ENCODE measurements at regions not wholly inside any gene's neighbourhood (a gene's known extent, or its start where the extent isn't known, plus 50 kb on each side); places are given as distances from the start of the nearest gene placed in this dataset.

DNA sequence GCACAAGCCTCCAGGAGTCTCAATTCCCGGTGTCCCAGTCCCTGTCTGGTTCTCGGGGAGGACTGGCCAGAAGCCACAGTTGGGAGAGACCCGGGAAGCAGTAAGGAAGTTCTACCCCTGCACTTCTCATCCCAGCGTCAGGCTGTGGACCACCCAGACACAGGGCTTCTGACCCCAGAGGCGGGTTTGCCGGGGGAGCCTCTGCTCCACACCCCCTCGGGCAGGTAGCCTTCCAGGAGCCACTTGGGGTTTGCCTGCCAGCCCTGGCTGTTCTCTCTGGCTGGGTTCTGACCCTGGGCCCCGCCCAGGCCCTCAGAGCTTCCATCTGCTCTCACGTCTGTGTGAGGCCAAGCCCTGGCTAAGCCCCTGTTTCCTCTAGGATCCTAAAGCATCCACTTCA lies 94.4 kb upstream of the GPC1 start:
- H3K9me3 Mint-ChIP-seq (ENCODE audit: low read depth): peaks cover 23% of the 10 kb centered on the region
- H3K4me1 Mint-ChIP-seq (ENCODE audit: low read depth): no peaks in the 10 kb centered on the region
- peaks cover under 1% of the 10 kb centered on the region for H3K27me3 Mint-ChIP-seq (ENCODE audit: low read depth)
- no peak overlapping the region for H3K27ac Mint-ChIP-seq (ENCODE audit: unreplicated experiment)
- no peak overlapping the region for H3K4me3 Mint-ChIP-seq (ENCODE audit: unreplicated experiment)
- no peak for DNase-seq (ENCODE audit: low spot score)
- TF ChIP-seq, protein P1, sequence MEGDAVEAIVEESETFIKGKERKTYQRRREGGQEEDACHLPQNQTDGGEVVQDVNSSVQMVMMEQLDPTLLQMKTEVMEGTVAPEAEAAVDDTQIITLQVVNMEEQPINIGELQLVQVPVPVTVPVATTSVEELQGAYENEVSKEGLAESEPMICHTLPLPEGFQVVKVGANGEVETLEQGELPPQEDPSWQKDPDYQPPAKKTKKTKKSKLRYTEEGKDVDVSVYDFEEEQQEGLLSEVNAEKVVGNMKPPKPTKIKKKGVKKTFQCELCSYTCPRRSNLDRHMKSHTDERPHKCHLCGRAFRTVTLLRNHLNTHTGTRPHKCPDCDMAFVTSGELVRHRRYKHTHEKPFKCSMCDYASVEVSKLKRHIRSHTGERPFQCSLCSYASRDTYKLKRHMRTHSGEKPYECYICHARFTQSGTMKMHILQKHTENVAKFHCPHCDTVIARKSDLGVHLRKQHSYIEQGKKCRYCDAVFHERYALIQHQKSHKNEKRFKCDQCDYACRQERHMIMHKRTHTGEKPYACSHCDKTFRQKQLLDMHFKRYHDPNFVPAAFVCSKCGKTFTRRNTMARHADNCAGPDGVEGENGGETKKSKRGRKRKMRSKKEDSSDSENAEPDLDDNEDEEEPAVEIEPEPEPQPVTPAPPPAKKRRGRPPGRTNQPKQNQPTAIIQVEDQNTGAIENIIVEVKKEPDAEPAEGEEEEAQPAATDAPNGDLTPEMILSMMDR (IDR thresholded peaks at IDR 0.05): no peak
- H3K36me3 Mint-ChIP-seq (ENCODE audit: low read depth): no peaks in the 10 kb centered on the region

DNA sequence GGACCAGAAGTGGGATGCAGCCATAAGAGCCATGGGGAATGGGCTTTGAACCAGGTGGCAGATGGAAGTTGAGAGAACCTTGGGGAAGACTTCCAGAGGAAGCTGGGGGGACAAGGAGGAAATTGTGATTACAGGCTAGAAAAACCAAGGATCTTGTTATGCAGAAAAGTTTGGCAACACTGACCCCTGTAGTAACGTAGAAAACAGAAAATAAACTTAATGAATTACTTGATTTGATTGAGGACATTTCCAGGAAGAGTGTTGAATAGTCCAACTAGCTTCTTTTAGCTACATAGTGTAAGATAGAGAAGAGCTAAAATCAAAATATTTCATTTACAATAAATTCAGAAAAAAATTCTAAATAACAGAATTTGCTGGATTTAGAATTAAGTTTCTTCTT lies 91.9 kb upstream of the GPC1 start:
- no peaks in the 10 kb centered on the region for H3K36me3 Mint-ChIP-seq (ENCODE audit: low read depth)
- no peak overlapping the region for H3K27ac Mint-ChIP-seq (ENCODE audit: unreplicated experiment)
- H3K9me3 Mint-ChIP-seq (ENCODE audit: low read depth): peaks cover 23% of the 10 kb centered on the region
- H3K27me3 Mint-ChIP-seq (ENCODE audit: low read depth): peaks cover under 1% of the 10 kb centered on the region
- TF ChIP-seq, protein P1 (IDR thresholded peaks at IDR 0.05): peak; percentile 24
- H3K4me3 Mint-ChIP-seq (ENCODE audit: unreplicated experiment): no peak overlapping the region
- H3K4me1 Mint-ChIP-seq (ENCODE audit: low read depth): no peaks in the 10 kb centered on the region
- no peak for DNase-seq (ENCODE audit: low spot score)

DNA sequence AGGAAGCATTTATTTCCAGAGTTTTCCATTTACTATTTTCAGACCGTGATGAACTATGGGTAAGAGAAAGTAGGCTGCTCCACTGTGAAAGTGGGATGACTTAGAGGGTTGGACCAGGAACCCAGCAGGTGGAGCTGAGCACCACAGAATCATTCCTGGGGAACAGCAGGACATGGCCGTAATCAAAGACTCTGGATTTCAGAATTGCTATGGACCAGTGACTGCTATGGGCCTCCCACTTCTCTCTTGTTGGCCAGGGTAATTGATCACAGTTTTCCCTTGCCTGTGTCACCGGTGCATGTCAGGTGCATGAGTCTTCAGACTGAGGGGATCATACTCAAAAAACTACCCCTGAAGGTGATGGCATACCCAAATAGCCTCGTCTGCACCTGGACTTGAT lies 90.6 kb upstream of the GPC1 start:
- Mint-ChIP-seq H3K4me1 (ENCODE audit: low read depth) (no peaks in the 10 kb centered on the region), H3K9me3 (ENCODE audit: low read depth) (peaks cover 20% of the 10 kb centered on the region), H3K27me3 (ENCODE audit: low read depth) (peaks cover 4% of the 10 kb centered on the region), H3K27ac (ENCODE audit: unreplicated experiment) (no peak overlapping the region), H3K36me3 (ENCODE audit: low read depth) (no peaks in the 10 kb centered on the region), H3K4me3 (ENCODE audit: unreplicated experiment) (no peak overlapping the region)
- TF ChIP-seq, protein P1 (IDR thresholded peaks at IDR 0.05): no peak
- DNase-seq (ENCODE audit: low spot score): no peak

DNA sequence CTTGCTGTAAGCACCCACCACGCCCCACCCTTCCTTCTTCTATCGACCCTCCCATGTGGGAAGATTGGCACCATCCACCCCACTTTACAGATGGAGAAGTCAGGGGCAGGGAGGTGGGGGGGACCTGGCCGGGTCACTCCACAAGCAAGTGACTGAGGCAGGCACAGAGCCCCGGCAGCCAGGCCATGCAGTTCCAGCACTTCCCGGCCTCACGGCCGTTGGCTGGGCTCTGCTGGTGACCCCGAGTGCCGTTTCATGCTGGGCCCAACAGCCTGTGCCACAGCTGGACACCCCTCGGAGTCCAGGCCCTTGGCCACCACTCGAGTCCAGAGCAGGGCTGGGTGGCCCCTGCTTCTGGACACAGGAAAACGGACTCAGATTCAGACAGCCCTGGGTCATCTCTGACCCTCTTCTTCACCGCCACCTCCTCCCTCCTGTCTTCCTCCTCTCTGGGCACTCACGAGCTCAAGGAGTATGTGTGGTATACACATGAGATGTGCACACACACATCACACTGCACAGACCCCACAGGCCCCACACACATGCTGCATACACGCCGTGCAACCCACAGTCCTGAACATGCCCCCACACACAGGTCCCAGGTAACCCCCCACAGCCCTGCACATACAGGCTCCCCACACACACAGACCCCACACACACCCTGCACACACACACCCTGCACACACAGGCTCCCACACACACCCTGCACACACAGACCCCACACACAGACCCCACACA lies 89.3 kb upstream of the GPC1 start:
- Mint-ChIP-seq H3K9me3 (ENCODE audit: low read depth) (peaks cover 20% of the 10 kb centered on the region), H3K27ac (ENCODE audit: unreplicated experiment) (no peak overlapping the region), H3K36me3 (ENCODE audit: low read depth) (no peaks in the 10 kb centered on the region), H3K4me1 (ENCODE audit: low read depth) (no peaks in the 10 kb centered on the region), H3K27me3 (ENCODE audit: low read depth) (peaks cover 6% of the 10 kb centered on the region), H3K4me3 (ENCODE audit: unreplicated experiment) (no peak overlapping the region)
- TF ChIP-seq, protein P1 (IDR thresholded peaks at IDR 0.05): no peak
- DNase-seq (ENCODE audit: low spot score): peak; percentile 79

DNA sequence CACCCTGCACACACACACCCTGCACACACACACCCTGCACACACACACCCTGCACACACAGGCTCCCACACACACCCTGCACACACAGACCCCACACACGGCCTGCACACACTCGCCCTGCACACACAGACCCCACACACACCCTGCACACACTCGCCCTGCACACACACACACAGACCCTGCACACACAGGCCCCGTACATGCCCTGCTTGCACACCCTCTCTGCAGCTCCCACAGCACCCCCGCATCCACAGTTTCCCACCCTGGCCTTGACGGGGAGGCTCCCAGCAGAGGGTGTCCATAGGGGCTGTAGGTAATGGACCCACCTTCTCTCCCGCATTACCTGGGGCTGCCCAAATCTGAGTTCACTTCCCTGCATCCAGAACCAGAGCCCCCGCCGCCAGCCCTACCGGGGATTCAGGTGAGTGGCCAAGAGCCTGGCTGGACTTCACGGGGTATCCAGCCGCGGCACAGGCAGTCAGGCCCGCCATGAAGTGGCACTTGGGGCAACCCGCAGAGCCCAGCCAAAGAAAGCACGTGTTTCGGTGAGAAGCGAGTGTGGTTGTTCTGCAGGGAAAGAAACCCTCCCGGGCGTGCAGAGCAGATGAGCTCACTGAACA lies 88.6 kb upstream of the GPC1 start:
- peak; percentile 77 for DNase-seq (ENCODE audit: low spot score)
- no peak overlapping the region for H3K4me3 Mint-ChIP-seq (ENCODE audit: unreplicated experiment)
- H3K9me3 Mint-ChIP-seq (ENCODE audit: low read depth): peaks cover 20% of the 10 kb centered on the region
- H3K27me3 Mint-ChIP-seq (ENCODE audit: low read depth): peaks cover 6% of the 10 kb centered on the region
- H3K4me1 Mint-ChIP-seq (ENCODE audit: low read depth): no peaks in the 10 kb centered on the region
- no peaks in the 10 kb centered on the region for H3K36me3 Mint-ChIP-seq (ENCODE audit: low read depth)
- H3K27ac Mint-ChIP-seq (ENCODE audit: unreplicated experiment): no peak overlapping the region
- TF ChIP-seq, protein P1 (IDR thresholded peaks at IDR 0.05): no peak
